Effector CD4-positive, alpha-beta T cell (primary cell): ENCODE measurements at regions not wholly inside any gene's neighbourhood (a gene's known extent, or its start where the extent isn't known, plus 50 kb on each side); places are given as distances from the start of the nearest gene placed in this dataset.
"Not testable (repeated sequence)": the region's sequence is repeated elsewhere in the genome, so short reads cannot be mapped to it uniquely, and the experiment has no call there.

ENCODE experiments used
- DNase-seq: peaks from one replicate; pipeline ENCODE4 v3.0.0-alpha.2; 2020

DNA sequence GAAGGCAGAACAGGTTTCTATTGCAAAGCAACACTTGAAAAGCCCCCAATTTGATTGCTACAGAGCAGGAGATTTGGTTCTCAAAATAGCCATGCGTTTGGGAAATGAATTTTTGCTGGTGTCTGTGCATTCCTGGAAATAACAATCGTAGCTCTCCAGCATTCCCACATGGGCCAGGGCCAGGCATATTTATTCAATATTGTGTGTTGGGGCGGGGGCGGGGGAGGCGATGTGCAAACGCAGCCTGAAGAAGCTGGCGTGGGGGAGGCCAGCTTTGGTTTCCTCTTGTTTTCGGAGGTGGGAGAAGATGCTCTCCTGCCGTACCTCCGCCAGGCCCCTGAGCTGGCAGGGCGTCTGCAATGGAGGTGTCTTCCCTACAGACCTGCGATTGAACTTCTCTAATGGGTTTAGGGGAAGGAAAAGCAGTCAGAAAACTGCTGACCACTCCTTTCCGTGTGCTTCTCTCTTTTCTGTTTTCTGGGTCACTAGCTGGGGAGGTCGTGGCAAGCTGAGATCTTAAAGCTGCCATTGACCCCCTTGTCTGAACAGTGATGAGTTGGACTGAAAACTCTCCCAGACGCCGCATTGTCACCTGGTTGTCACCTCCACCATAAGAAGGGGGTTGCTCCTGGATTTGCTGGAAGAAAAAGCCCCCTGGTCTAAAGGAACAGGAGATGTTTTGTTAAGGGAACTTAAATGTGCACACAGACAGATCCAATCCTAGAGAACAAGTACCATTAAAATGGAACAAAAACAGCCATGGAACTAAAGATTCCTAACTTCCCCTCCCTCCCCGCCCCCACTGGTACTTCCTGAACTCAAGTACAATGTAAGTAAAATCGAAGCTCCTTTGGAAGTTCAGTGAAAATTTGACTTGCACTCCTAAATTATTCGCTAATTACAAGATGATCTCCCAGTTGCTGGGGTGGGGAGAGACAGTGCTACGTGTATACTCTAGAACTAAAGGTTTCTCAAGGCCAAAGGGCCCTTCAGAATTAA is 56.4 kb upstream of the HABP2 start:
- DNase-seq = no peak

DNA sequence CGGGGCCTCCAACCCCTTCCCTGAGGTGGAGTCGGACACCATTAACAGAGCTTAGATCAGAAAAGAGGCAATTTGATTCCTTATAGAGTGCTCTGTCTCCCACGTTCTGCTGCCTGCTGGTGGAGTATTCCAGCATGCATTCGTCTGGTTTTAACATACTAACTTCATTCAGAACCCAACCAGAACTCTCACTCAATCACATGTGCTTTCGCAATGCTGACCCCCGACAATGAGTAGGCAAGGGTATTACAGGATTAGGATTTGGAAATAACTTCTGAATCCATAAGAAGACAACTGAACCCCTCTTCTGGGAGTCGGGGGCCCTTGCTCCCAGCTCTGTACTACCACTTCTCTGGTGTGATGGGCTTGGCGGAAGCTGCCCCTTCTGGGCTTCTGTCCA is 55.7 kb upstream of the HABP2 start:
- no peak for DNase-seq

DNA sequence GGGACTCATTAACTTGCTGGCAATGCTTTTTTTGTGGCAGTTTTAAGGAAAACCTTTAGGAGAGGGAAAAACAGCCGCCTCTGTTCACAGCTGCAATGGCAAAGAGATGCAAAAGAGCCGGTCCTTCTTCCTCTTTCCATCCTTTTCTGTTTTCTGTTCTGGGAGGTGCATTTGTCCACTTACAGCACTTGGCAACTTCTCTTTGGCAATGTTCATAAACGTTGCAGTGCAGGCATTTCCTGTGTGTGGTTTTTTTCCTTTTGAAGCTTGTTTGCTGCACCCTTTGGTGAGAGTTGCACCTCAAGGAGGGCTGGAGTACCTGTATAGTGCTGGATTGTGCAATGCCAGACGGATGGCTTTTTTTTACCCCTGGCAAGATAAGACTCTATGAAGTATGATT is 53.9 kb upstream of the HABP2 start:
- no peak for DNase-seq

DNA sequence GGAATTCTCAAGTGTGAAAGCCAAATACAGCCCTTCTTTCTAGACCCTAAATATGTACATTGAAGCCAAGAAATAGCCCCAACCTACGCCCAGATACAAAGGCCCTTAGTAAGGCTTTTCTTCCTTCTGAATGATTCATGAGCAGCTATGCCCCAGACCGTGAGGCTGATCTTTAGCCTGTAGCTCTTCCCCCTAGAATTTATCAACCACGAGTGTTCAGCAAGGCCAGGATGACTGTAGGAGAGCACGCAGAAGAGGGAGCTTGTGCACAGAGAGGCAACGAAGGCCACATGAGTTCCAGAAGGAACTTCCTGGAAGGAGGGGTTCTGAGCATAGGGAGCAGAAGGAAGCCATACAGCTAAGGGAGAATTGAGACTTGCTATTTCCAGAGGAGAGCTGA is 53.0 kb upstream of the HABP2 start:
- no peak for DNase-seq

DNA sequence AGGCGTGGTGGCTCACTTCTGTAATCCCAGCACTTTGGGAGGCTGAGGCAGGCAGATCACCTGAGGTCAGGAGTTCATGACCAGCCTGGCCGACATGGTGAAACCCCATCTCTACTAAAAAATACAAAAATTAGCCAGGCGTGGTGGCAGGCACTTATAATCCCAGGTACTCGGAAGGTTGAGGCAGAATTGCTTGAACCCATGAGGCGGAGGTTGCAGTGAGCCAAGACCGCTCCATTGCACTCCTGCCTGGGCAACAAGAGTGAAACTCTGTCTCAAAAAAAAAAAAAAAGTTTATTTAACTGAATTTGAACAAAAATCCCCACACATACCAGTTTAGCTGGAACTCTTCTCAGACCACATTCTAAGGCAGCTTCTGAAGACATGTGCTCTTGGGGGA is 51.8 kb upstream of the HABP2 start:
- DNase-seq = not testable (repeated sequence)
